Neural cell (in vitro differentiated cells): ENCODE measurements at regions not wholly inside any gene's neighbourhood (a gene's known extent, or its start where the extent isn't known, plus 50 kb on each side); places are given as distances from the start of the nearest gene placed in this dataset.

Experiments
- CTCF ChIP-seq: fragments of 450-650 bp; IDR thresholded peaks from 2 replicates; pipeline ENCODE4 v1.5.1; 2014; ENCODE audit warnings: antibody characterized with exemption, mild to moderate bottlenecking, moderate library complexity; ENCODE audit not compliant: poor library complexity, severe bottlenecking
- EP300 ChIP-seq: fragments of 450-650 bp; conservative IDR thresholded peaks from 2 replicates; pipeline ENCODE4 v1.6.1; 2014; ENCODE audit warnings: antibody characterized with exemption, mild to moderate bottlenecking, moderate library complexity; ENCODE audit not compliant: poor library complexity, severe bottlenecking
- EZH2 ChIP-seq: fragments of 200-600, 300-800 bp; shearing (Covaris generic), sonication (generic); IDR thresholded peaks from 2 replicates; pipeline ENCODE4 v1.6.1; 2014; ENCODE audit warnings: antibody characterized with exemption, low read length, borderline replicate concordance, mild to moderate bottlenecking; ENCODE audit not compliant: insufficient read depth, poor library complexity, severe bottlenecking
- POLR2AphosphoS5 ChIP-seq: IDR thresholded peaks from 2 replicates; pipeline ENCODE4 v1.6.1; 2012
- RAD21 ChIP-seq: fragments of 450-650 bp; conservative IDR thresholded peaks from 2 replicates; pipeline ENCODE4 v1.6.1; 2014; ENCODE audit warnings: antibody characterized with exemption, mild to moderate bottlenecking, moderate library complexity
- REST ChIP-seq: IDR thresholded peaks from 2 replicates; pipeline ENCODE4 v1.6.1; 2012; ENCODE audit warnings: borderline replicate concordance
- SMC3 ChIP-seq: fragments of 450-650 bp; conservative IDR thresholded peaks from 2 replicates; pipeline ENCODE4 v1.6.1; 2014; ENCODE audit warnings: antibody characterized with exemption, mild to moderate bottlenecking, moderate library complexity; ENCODE audit not compliant: poor library complexity
- TAF1 ChIP-seq: IDR thresholded peaks from 2 replicates; pipeline ENCODE4 v1.6.1; 2012; ENCODE audit warnings: low read depth

- TF ChIP-seq CTCF: no peak
- TF ChIP-seq TAF1: no peak
- TF ChIP-seq RAD21: no peak
- TF ChIP-seq POLR2AphosphoS5: no peak
- TF ChIP-seq EZH2: no peak
- no peak for TF ChIP-seq REST
- TF ChIP-seq EP300: no peak
- TF ChIP-seq SMC3: no peak
Observed at GRCh38 chr11:92008249-92008648, 216.4 kb upstream of the FAT3 start.
